Erythroblast (primary cell): ENCODE measurements at regions not wholly inside any gene's neighbourhood (a gene's known extent, or its start where the extent isn't known, plus 50 kb on each side); places are given as distances from the start of the nearest gene placed in this dataset.

ENCODE experiments used
- GATA1 ChIP-seq: IDR thresholded peaks from 2 replicates; pipeline ENCODE4 v1.6.1; 2011; ENCODE audit warnings: low read depth, mild to moderate bottlenecking, control low read depth, low read length, moderate library complexity
- POLR2A ChIP-seq: IDR thresholded peaks from 2 replicates; pipeline ENCODE4 v1.6.1; 2011; ENCODE audit warnings: mild to moderate bottlenecking, low read length

- TF ChIP-seq POLR2A: no peak
- TF ChIP-seq GATA1: no peak
Measured at GRCh38 chr4:166682200-166682599, 552.1 kb downstream of the SPOCK3 start.
